Tibial nerve (tissue), 4 donors: ENCODE measurements at regions not wholly inside any gene's neighbourhood (a gene's known extent, or its start where the extent isn't known, plus 50 kb on each side); places are given as distances from the start of the nearest gene placed in this dataset.

Experiments used
- EP300 ChIP-seq, 2 donors: sonication (generic); formaldehyde crosslinking; IDR thresholded peaks; one replicate each; pipeline ENCODE4 v1.6.1; 2017; ENCODE audit warnings: antibody characterized with exemption in 2 of 2, mild to moderate bottlenecking in 1 of 2
- POLR2A ChIP-seq, 2 donors: fragments of 450-650 bp; IDR thresholded peaks; one replicate each; pipeline ENCODE4 v1.6.1; 2017; ENCODE audit warnings: antibody characterized with exemption in 2 of 2, mild to moderate bottlenecking in 2 of 2, moderate library complexity in 2 of 2
- TF ChIP-seq, protein P1 (sequence below), 5 experiments: fragments of 200-600 bp in 3 of 5; fragments of 450-650 bp in 2 of 5; sonication (generic) in 3 of 5; IDR thresholded peaks; one replicate each; pipeline ENCODE4 v1.5.1; 2016 to 2019; ENCODE audit warnings: antibody characterized with exemption in 5 of 5, mild to moderate bottlenecking in 3 of 5, moderate library complexity in 2 of 5

DNA sequence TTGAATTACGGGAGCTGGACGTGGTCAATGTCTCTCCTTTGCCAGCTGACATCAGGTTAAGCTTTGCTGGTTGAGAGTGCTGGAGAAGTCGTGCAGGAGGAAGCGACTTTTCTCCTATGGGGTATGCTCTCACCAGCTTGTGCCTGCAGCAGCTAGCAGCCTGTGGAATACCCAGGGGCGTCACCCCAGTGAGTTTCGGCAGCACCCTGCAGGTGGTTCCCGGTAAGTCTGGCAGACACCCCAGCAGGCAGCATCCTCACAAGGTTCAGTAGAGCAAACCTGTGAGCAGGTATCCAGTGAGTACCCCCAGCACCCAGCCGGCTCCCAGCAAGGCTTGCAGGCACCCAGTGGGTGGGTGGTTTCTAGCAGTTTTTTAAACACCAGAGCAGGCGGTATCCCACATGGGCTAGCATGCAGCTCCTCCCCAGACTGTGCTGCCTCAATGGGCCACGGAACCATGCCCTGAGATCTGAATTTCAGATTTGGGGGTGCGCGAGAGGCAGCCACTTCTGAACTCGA, 74.8 kb upstream of the SVIL start:
- TF ChIP-seq, protein P1, sequence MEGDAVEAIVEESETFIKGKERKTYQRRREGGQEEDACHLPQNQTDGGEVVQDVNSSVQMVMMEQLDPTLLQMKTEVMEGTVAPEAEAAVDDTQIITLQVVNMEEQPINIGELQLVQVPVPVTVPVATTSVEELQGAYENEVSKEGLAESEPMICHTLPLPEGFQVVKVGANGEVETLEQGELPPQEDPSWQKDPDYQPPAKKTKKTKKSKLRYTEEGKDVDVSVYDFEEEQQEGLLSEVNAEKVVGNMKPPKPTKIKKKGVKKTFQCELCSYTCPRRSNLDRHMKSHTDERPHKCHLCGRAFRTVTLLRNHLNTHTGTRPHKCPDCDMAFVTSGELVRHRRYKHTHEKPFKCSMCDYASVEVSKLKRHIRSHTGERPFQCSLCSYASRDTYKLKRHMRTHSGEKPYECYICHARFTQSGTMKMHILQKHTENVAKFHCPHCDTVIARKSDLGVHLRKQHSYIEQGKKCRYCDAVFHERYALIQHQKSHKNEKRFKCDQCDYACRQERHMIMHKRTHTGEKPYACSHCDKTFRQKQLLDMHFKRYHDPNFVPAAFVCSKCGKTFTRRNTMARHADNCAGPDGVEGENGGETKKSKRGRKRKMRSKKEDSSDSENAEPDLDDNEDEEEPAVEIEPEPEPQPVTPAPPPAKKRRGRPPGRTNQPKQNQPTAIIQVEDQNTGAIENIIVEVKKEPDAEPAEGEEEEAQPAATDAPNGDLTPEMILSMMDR (IDR thresholded peaks at IDR 0.05) = no peak
- TF ChIP-seq EP300 (IDR thresholded peaks at IDR 0.05) (no peak), POLR2A (IDR thresholded peaks at IDR 0.05) (no peak)
